Hematopoietic multipotent progenitor cell treated with erythropoietin and hydrocortisone succinate and interleukin-3 and kit ligand, for 6 days (in vitro differentiated cells): ENCODE measurements at regions not wholly inside any gene's neighbourhood (a gene's known extent, or its start where the extent isn't known, plus 50 kb on each side); places are given as distances from the start of the nearest gene placed in this dataset.
A peak's percentile ranks its signal among the peaks of the same experiment; 100 is the strongest.

Experiments used
- DNase-seq: peaks from one replicate; pipeline ENCODE4 v3.0.0-alpha.2; 2015

DNA sequence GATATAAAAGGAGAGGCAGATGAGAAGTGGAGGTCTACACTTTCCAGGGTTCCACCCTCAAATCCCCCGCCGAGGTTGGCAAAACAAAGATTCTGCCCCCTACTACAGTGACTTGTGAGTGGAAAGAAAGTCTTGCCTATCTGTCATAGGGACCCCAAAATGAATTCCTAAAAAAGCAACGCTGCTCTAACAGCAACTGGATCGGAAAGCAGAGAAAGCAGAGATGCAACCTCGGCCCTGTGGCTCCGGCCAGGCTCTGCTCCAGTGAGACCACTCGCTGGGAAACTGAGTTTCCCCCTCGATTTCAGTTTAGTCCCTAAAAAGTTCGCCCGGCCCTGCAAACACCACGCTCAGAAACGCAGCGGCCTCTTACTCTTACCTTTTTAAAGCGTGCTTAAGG is 297.9 kb upstream of the NFE2L3 start:
- no peak for DNase-seq

DNA sequence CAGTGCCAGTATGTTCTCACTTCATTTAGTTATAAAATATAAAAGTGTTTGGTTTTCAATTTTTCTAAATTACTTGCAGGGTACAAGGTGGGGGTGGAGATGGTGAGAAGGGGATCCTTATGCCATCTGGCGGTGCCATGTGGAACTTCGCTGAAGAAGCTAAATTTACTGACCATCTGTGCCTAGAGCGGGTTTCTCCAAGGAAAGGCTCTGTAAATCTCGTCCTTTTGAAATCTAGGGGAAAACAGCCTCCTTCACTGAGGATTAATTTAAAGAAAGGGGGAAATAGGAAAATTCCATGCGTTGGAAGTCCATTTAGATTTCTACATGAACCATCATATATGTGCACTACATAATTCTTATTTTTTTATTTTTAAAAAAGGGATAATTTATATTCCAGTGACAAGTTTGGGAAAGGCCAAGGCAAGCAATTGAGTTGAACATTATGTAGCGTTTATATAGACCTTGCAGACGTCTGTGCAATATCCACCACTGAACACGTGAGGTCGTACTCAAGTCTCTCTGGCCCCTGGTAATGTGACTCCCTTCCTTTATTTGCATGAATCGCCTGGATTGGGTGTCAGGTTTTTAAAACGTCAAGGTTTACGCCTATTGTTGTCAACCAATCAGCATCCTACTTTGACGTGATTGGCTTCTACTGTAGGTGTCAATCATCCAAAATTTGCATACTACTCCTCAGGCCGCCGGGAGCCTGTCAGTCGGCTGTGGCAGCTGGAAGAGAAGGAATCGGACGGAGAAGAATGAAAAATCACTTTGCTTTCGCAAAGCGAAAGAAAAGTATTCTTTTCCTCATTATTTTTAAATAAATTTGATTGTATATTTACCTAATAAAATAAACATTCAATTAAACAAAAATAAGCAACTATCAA is 297.1 kb upstream of the NFE2L3 start:
- DNase-seq: peak; percentile 89

DNA sequence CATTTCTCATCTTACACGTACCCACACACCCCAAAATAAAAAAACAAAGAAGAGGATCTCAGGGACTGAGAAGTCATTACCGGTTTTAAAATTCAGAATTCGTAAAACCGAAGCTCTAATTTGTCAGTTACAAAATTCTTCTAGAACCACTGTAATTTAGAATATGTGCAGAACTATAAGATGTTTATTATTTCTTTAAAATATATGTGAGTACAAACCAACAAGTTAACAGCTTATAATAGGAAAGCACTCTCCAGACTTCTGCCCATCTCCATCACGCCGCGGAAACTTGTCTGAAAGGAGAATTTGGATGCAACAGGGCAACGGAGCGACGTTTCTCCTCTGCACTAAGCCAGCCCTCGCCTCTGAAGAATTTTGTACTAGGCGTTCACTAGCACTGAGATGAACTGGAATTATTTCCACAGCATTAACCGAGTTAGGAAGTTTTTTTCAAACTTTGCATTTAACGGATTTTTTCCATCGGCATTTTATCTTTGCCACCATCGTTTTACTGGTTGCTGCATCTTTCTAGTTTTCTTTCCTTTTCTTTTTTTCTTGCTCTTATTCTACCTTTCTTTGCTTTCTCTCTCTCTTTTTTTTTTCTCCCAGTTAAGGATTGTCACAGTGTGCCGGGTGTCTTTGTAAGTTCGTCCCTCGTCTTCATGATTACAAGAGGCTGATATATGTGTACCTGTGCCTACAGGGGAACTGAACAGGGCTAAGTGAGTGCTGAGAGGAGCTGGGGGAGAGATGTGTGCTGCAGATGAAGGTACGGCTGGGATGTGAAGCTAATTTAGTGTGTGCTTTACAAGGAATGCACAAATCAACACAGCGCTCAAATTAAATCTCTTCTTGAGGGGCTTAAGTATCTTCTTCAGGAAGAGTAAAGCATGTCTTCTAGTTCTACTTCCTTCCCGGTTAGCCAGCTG is 295.9 kb upstream of the NFE2L3 start:
- no peak for DNase-seq

DNA sequence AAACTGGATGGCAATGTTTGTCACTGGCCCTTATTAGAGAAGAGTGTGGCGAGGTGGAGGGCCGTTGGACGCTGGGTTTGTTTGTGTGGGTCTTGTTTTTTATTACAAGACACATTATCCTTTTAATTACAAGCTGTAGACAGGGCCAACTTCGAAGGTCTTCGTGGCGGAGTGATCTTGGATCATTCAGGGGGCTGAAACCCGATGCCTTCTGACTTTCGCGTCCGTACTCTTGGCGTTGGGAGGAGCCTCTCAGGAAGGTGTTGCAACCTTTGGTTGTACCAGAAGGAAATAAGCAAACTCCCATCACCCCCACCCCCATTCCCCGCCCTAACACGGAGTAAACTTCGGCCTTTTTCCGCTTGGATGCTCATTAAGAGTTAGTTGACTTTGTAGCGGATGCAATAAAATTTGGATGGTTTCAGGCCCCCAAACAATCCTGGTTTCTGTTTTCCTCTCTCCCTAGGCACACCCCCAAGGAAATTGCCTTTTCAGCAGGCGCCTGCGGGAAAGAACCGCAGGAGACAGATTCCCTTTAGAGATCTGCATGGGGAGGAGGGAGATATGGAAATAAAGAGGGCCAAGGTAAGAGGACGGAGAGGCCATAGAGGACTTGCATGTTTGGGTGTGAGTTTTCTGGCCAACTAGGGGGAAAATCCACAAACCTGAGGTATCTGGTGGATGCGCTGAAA is 294.5 kb upstream of the NFE2L3 start:
- DNase-seq: no peak

DNA sequence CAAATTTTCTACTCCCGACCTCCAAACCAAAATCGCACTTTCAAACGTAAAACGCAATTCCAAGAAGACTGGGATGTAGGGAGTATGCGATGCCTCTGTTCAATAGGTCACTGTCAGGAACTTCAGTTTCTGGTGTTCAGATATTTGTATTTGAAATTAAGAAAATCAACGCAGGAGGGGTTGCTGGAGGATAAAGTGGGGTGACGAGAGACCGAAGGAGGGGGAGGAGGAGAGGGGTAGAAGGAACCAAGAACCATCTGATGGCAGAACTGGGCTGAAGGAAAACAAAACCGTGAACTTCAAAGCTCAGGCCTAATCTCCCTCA is 293.8 kb upstream of the NFE2L3 start:
- DNase-seq: no peak

DNA sequence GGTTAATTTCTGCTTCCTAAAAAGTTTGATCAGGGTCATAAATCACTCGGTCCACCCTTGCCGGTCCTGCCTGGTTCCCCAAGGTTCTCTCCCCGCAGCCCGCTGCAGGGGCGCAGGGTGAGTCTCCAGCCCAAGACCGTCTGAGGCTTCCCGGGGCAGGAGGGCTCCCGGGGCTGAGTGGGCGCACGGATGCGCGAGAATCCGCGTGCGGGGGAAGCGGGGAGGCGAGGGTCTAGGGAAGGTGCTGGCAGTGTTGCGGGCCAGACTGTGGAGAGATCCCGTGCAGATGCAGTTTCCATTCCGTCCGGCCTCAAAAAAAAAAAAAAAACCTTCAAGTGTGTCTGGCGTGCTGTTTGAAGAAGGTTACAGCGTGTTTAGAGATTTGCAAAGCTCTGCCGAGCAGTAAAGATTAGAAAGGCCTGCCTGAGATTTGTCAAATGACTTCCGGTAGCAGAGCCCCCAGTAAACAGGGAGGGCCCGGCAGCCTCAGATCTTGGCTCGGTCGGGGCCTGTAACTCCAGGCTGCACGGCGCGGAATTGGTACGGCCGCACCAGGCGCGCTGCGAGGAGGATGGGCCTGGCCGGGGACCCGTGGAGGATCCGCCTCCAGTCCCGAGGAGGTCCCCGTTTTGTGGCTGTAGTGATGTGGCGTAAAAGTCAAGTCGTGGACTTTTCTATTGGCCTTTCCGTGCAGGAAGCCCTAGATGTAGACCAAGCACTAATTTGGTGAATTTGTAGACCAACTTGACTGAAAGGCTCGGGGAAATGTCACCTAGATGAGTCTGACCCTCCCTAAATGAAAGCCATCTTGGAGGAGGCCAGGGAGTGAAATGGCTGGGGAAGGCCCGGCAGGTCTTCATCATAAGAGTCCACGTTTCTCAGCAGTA is 293.2 kb upstream of the NFE2L3 start:
- DNase-seq: no peak

DNA sequence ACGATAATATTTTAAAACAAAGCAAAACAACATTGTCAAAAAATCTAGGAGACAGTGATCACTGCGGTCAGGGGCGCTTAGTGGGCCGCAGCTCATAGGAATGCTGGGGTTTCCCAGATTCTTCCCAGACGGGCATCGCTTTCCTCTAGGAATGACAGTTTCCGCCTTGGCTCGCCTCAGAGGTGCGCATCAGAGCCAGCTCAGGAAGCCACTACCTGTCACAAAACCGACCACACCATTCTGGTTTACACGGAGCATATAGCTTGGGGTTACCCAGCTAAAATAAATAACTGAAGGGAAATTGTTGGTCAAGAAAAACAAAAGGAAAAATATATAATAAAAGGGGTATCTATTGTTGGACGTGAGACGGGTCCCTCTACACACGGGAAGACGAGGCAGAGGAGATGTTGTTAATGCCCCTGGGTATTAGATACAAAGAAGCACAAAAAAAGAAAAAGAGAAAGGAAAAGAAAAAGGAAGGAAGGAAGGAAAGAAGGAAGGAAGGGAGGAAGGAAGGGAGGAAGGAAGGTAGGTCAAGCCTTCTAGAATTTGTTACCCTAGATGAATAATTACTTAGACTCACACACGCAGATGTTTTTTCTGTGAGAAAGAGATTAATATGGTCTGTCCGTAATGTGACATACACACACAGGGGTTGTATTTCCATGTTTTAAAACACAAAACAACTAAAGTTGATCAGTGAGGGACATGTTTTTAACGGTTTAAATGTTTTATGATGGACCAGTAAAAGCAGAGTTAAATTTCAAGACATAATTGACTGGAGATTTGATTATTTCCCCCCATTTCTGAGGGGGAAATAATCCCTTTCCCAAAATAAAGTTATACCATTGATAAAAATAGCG is 292.4 kb upstream of the NFE2L3 start:
- DNase-seq: no peak

DNA sequence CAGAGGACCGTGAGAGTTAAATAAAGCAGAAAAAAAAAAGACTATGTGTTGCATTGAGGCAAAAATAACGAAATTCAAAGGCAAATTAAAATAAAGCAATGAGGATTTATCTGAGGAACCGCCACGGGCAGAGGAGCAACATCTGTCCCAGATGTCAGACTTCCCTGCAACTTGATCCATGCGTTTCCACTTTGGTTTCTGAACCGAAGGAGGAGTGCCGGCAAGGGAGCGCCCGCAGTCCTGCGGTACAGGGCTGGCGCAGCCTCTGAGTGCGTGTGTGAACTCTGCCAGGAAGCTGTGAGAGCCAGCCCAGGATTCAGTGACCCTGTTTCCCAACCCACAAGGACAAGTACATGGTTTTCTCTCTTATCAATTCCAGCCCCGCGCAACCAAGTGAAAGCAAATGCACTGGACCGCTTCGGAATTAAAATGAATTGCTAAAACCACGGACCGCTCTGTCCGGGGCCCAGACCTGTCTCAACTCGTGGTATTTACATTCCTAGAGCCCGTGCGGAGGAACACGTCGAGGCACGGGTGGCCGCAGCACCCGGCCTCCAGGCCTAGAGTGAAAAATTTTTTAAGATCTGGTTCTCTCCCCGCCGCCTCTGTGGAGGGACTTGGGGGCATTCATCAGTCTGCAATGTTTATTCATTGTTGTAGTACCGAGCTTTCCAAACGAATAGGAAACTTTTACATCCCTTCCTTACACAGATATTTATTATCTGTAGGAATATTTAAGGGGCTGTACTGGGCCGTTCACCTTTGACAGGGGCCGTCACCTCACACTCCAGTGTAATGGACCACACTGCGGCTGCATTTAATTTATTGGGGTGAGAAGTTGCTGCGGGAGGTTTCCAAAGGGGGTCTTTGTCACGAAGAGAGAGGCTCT is 291.5 kb upstream of the NFE2L3 start:
- DNase-seq: peak; percentile 22

DNA sequence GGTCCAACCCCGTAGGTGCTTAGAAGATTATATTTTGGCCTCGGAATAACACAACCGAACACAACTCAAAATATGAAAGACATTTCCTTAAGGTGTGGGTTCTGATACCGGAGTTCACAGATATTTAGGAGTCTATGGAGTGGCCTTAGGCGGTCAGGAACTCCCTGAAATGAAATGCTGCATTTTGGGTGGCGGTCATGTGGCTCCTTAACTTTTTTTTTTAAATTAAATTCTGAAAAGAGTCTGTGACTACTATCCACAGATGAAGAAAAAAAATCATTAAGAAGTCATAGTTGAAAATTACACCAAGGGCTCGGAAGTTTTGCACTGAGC is 290.9 kb upstream of the NFE2L3 start:
- no peak for DNase-seq

DNA sequence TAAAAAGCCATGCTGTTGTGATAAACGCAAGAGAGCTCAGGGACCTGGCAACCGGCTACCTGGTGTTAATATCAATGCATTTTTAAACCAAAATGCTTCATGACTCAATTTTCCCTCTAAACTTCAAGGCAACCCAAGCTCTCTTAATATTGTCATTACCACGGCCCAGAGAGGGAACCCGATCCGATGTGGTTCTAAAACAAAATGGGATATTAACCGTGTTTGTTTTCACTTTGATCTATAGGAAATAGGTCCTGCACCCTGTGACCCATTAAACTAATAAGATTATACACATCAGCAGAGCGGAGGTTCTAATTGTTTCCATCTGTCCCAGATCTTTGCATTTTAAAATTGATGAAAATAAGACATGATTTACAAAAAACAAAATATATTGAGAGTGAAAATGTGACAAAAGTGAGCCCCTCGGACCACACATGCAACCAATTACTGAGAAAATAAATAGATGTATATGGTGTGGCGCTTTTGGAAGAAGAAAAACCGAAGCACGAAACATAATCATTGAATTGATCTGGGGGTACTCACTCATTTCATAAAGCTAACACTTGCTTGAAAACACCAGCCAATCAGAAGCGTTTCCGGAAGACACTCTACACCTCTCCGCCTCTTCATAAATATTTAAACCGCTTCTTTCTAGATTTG is 290.3 kb upstream of the NFE2L3 start:
- DNase-seq: no peak

DNA sequence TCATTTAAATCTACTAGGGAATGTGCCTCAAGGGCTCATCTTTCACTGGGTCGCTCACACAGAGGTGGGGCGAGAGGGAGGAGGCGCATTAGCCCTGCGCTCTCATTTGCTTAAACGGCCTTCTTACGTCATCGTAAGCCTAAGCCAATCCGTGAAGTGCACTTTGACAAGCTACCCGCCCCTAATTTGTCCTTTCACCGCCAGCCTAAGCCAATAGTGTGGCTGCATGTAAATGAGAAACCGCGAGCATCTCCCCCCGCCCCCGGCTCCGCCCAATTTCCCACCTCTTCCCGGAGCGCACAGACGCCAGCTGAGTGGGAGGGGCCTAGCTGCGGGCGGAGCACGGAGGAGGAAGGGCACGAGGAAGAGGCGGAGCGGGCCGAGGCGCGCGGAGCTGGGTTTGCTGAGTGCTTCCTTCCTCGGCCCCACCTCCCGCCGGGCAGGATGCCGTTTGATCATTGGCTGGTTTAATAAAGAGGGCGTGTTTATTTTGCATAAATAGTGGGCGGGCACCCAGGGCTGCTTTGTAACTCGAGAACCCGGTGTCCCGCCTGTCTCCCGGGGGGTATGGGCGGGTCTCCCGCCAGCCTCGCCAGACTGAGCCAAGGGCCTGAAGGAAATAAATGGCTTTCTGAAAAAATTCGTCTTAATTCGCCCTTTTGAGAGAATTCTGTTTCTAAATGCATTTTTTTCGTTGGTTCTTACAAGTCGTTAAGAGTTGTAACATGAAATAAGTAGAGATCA is 289.6 kb upstream of the NFE2L3 start:
- peak; percentile 98 for DNase-seq

DNA sequence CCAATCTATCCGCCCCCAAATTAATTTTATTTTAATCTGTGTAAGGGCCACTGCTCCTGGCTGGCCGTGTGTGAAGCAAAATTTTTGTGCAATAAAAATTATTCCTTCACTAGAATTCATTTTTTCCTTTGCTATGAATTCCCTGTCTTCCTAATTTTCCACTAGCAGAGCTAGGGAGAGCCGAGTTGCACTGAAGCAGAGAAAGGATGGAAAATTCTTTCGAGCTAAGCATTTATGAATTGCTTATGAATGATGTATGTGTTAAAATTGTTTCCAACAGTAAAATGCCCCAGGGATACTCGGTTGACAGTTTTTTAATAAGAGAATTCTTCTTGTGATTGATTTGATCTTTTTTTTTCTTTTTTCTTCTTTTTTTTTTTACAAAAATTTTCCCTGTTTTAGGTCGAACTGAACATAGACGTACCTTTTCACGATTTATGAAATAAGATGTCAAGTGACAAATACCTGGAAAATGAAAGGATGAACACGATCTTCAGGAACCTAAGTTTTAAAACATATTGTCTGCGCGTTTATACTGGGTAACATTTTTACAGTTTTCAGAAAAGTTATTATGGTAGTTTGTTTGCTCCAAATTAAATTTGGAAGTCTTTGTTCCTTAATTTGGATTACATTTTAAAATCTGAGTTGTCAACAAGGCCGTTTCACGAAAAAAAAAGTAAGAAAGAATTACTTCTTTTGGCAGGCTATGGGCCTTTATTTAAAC is 288.8 kb upstream of the NFE2L3 start:
- DNase-seq: no peak

DNA sequence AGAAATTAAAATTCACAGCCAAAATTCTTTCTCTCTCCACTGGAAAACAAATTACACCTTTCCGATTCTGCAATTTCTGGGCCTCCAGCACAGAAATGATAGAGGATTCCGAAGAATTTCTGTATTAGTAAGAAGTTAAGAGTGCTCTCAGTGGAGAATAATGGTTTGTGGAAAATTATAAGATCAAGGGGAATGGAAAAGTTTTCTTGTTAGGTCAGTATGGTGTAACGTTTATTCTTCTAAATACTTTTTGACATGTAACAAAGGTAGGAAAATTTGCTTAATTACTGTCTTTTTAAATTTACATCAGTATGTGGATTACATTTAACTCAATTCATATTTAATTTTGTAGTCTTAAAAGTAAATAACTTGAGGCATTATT is 288.3 kb upstream of the NFE2L3 start:
- no peak for DNase-seq

DNA sequence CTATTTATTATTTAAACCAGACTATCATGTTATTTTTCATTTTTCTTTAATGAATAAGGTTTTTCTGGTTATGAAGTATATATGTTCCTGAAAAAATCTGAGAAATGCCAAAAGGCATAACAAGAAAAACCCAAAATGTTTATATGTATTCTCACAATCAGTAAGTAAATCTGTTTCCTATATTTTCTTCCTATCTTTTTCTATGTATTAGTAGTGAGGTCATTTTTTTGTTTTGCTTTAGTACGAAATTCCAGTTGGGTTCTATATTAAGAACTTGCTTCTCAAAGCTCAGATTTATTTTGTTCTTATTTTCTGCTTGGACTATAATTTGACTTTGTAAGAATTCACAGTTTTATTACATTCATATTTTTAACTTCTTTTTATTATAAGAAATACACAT is 287.5 kb upstream of the NFE2L3 start:
- no peak for DNase-seq

DNA sequence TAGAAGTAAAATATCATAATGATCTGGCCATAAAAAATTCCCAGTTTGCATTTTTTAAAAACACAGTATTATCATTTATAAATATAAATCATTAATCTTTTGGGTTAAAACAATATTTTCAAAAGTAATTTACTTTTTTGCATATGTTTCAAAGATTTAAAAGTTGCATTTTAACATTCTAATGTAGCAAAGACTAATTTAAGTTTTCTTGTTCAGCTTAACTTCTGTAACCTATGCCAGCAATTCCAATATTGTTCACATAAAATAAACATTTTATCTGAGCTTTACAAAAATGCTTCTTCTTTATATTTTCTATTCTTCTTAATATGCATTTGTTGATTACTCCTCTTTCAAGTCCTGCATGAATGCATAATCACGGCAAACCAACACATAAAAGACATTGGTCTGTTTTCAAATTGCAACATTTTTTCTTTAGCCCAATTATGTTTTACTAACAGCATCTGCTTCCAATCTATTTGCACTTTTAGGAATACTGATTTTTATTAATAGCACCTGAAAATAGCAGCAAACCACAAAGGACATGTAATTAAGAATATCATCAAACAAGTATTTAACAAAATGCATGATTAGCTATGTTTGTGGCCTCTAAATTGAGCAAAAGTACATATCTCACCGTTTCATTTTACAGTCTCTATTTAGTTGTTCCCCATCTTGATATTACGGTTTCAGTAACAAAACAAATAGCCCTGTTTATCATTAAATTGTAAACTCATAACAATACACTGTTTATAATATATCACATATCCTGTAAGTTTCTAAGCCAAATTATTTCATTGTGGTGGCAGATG is 286.9 kb upstream of the NFE2L3 start:
- no peak for DNase-seq

DNA sequence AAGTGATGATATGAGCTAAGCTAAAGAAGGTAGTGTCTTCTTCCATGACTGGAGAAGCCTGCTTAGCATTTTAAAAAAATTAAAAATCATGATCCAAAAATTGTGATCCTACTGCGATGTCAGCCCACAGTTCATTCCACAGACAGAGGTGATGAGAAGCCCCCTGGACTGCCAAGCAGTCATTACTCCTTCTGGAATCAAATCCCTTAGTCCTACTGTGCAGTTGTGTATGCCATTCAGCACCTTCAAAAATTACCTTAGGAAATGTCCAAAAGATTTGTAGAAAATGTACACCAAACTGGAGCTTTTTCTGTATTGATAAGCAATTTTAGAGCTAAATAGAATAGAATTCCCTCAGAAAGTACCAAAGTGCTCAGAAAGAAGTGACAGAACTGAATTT is 283.5 kb upstream of the NFE2L3 start:
- no peak for DNase-seq

DNA sequence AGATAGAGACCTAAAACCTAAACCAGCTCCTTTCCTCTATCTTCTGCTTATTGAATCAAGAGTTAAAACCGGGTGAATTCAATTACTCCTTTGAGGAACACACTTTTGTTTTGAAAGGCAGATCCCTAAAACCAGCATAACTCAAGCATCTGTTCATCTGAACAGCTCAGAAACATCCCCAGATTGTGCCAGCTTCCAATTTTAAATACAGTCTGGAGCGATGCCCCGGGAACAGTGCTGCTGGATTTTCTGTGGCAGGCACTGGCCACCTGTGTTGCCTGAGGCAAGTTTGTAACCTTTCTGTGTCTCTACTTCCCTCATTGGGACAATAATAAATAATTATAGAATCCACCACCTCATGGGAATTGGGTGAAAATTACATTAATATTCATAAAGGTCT is 281.4 kb upstream of the NFE2L3 start:
- DNase-seq: no peak

DNA sequence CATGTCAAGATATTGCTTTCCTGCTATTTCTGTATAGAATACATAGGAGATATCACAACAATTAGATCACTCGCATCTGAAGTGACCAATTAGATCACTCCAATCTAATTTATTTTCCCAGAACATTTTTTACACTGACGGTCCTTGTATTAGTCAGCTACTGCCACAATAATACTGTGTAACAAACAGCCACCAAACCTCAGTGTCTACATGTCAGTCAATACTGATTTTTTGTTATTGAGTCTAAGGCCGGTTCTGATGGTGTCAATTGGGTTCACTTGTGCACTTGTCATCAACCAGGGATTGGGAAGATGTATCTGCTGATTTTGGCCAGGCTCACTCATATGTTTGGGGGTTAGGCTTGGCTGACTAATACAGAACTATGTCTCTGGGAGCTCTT is 275.9 kb upstream of the NFE2L3 start:
- no peak for DNase-seq
